IMR-90 (cell line): ENCODE measurements at regions not wholly inside any gene's neighbourhood (a gene's known extent, or its start where the extent isn't known, plus 50 kb on each side); places are given as distances from the start of the nearest gene placed in this dataset.

ENCODE experiments used
- ATAC-seq: fragments of 200-7000 bp; cut with Tn5 transposase; 2 replicates; pipeline ENCODE4 v1.9.1; 2020; ENCODE audit warnings: low read depth, mild to moderate bottlenecking, moderate library complexity
- BruUV-seq: library from RNA; stranded (reverse); fragments of 400-500 nt; replicated peaks from 2 replicates; lab custom pipeline; 2021; lab: Mats Ljungman, UMichigan
- CTCF ChIA-PET: fragments of 300-600 bp; formaldehyde crosslinking; extraction: SDS; loops from one replicate; lab custom pipeline; 2021; ENCODE audit warnings: antibody characterized with exemption; lab: Yijun Ruan, JAX
- POLR2A ChIA-PET: fragments of 300-600 bp; sonication (Branson Sonifier 250); formaldehyde crosslinking; loops from one replicate; lab custom pipeline; 2022; ENCODE audit warnings: antibody characterized with exemption; ENCODE audit not compliant: unreplicated experiment; lab: Charles Lee
- DNase-seq: peaks from one replicate; pipeline ENCODE4 v3.0.0; 2013
- H2AFZ ChIP-seq: replicated peaks from 2 replicates; pipeline ENCODE3; 2013; ENCODE audit warnings: low read length, mild to moderate bottlenecking; ENCODE audit not compliant: poor library complexity
- H2AK5ac ChIP-seq: 2 replicates; pipeline ENCODE4 v1.6.1; 2013; ENCODE audit warnings: low read depth, low read length, inconsistent platforms
- H2AK9ac ChIP-seq: replicated peaks from 2 replicates; pipeline ENCODE3; 2013; ENCODE audit warnings: mild to moderate bottlenecking, low read depth, low read length, moderate library complexity; ENCODE audit not compliant: poor library complexity
- H2BK120ac ChIP-seq: 2 replicates; pipeline ENCODE4 v1.6.1; 2013; ENCODE audit warnings: low read depth, low read length, inconsistent platforms
- H2BK15ac ChIP-seq: 3 replicates; pipeline ENCODE4 v1.6.1; 2013; ENCODE audit warnings: low read depth, low read length, inconsistent platforms
- H2BK20ac ChIP-seq: 2 replicates; pipeline ENCODE4 v1.6.1; 2013; ENCODE audit warnings: low read depth, mild to moderate bottlenecking, inconsistent platforms, low read length, moderate library complexity
- H2BK5ac ChIP-seq: 2 replicates; pipeline ENCODE4 v1.6.1; 2013; ENCODE audit warnings: mild to moderate bottlenecking, low read depth, low read length, inconsistent platforms; ENCODE audit not compliant: poor library complexity, severe bottlenecking
- H3K14ac ChIP-seq: replicated peaks from 2 replicates; pipeline ENCODE4 v1.6.1; 2013; ENCODE audit warnings: low read depth, low read length, inconsistent platforms
- H3K18ac ChIP-seq: 2 replicates; pipeline ENCODE4 v1.6.1; 2013; ENCODE audit warnings: low read depth, low read length, control low read depth
- H3K23ac ChIP-seq: 2 replicates; pipeline ENCODE4 v1.6.1; 2013; ENCODE audit warnings: low read depth, low read length, inconsistent platforms
- H3K27ac ChIP-seq: 2 replicates; pipeline ENCODE4 v1.5.1; 2013; ENCODE audit warnings: mild to moderate bottlenecking, control low read depth, low read length; ENCODE audit not compliant: insufficient read depth
- H3K27me3 ChIP-seq: 2 replicates; pipeline ENCODE4 v1.6.1; 2013; ENCODE audit warnings: low read length; ENCODE audit not compliant: control insufficient read depth, insufficient read depth
- H3K36me3 ChIP-seq: 2 replicates; pipeline ENCODE4 v1.6.1; 2013; ENCODE audit warnings: low read length, mixed read lengths; ENCODE audit not compliant: control insufficient read depth, insufficient read depth
- H3K4ac ChIP-seq: 2 replicates; pipeline ENCODE4 v1.6.1; 2013; ENCODE audit warnings: low read depth, low read length, inconsistent platforms
- H3K4me1 ChIP-seq: 2 replicates; pipeline ENCODE4 v1.6.1; 2013; ENCODE audit warnings: low read length, mixed read lengths; ENCODE audit not compliant: control insufficient read depth, insufficient read depth
- H3K4me2 ChIP-seq: 2 replicates; pipeline ENCODE4 v1.6.1; 2013; ENCODE audit warnings: low read depth, mild to moderate bottlenecking, control low read depth, low read length, moderate library complexity
- H3K4me3 ChIP-seq: 2 replicates; pipeline ENCODE4 v1.5.1; 2013; ENCODE audit warnings: low read depth, mild to moderate bottlenecking, control low read depth, low read length, moderate library complexity; ENCODE audit not compliant: insufficient read depth
- H3K56ac ChIP-seq: 2 replicates; pipeline ENCODE4 v1.6.1; 2013; ENCODE audit warnings: low read length, inconsistent platforms; ENCODE audit not compliant: insufficient read depth; ENCODE audit errors: extremely low read depth
- H3K79me1 ChIP-seq, 2 experiments: 2 replicates each; pipeline ENCODE4 v1.6.1; 2013; ENCODE audit warnings: low read length in 2 of 2, inconsistent platforms in 1 of 2, low read depth in 1 of 2
- H3K9ac ChIP-seq: 2 replicates; pipeline ENCODE4 v1.6.1; 2013; ENCODE audit warnings: low read depth, low read length, control low read depth
- H3K9me1 ChIP-seq: 2 replicates; pipeline ENCODE4 v1.6.1; 2013; ENCODE audit warnings: low read length, inconsistent platforms; ENCODE audit not compliant: insufficient read depth
- H3K9me3 ChIP-seq: 2 replicates; pipeline ENCODE4 v1.6.1; 2013; ENCODE audit warnings: low read length; ENCODE audit not compliant: control insufficient read depth, insufficient read depth
- H4K20me1 ChIP-seq: 2 replicates; pipeline ENCODE4 v1.6.1; 2013; ENCODE audit warnings: low read length, inconsistent platforms; ENCODE audit not compliant: insufficient read depth
- H4K5ac ChIP-seq: 2 replicates; pipeline ENCODE4 v1.6.1; 2013; ENCODE audit warnings: mild to moderate bottlenecking, low read depth, low read length, control low read depth
- H4K8ac ChIP-seq, 2 experiments: 2 replicates each; pipeline ENCODE4 v1.6.1; 2013; ENCODE audit warnings: low read depth in 2 of 2, low read length in 2 of 2, control low read depth in 1 of 2, inconsistent platforms in 1 of 2
- H4K91ac ChIP-seq: 2 replicates; pipeline ENCODE4 v1.6.1; 2013; ENCODE audit warnings: low read depth, low read length, inconsistent platforms; ENCODE audit not compliant: insufficient read depth
- CEBPB ChIP-seq: IDR thresholded peaks from 2 replicates; pipeline ENCODE4 v1.6.1; 2012; ENCODE audit warnings: low read depth, low read length, improper control_type of control experiment
- FOS ChIP-seq: fragments of 150-350 bp; IDR thresholded peaks from 2 replicates; pipeline ENCODE4 v1.6.1; 2016; ENCODE audit warnings: low read depth, low read length
- MAFK ChIP-seq: IDR thresholded peaks from 2 replicates; pipeline ENCODE4 v1.6.1; 2012; ENCODE audit warnings: low read depth, low read length, improper control_type of control experiment
- MAZ ChIP-seq: IDR thresholded peaks from 2 replicates; pipeline ENCODE4 v1.6.1; 2012; ENCODE audit warnings: low read depth, mild to moderate bottlenecking, low read length, improper control_type of control experiment, moderate library complexity, borderline replicate concordance
- MXI1 ChIP-seq: IDR thresholded peaks from 2 replicates; pipeline ENCODE4 v1.6.1; 2012; ENCODE audit warnings: low read depth, mild to moderate bottlenecking, low read length, moderate library complexity, borderline replicate concordance
- RCOR1 ChIP-seq: IDR thresholded peaks from 2 replicates; pipeline ENCODE4 v1.6.1; 2012; ENCODE audit warnings: mild to moderate bottlenecking, low read length, improper control_type of control experiment; ENCODE audit not compliant: insufficient replicate concordance
- RFX5 ChIP-seq: IDR thresholded peaks from 2 replicates; pipeline ENCODE4 v1.8.0; 2012; ENCODE audit warnings: low read depth, mild to moderate bottlenecking, low read length, moderate library complexity
- WGBS, 2 experiments: methylation state at CpG; one replicate each; pipeline versions ENCODE4 v1.1.5 to v1.1.7; 2013; ENCODE audit warnings: missing lambda C conversion rate in 2 of 2; ENCODE audit not compliant: insufficient read length in 1 of 2; ENCODE audit errors: extremely low coverage in 2 of 2; 5-methylcytosine and 5-hydroxymethylcytosine counted together
- dilution Hi-C: fragments of 300-500 bp; cut with HindIII; formaldehyde crosslinking; loops from one replicate; pipeline ENCODE4 v1.14.3; 2018; ENCODE audit warnings: low sequenced_read_pairs; ENCODE audit not compliant: unreplicated experiment
- in situ Hi-C: fragments of 300-500 bp; cut with MboI; formaldehyde crosslinking; loops from 3 replicates; pipeline ENCODE4 v1.14.3; 2019; ENCODE audit warnings: low sequenced_read_pairs, inconsistent platforms, mixed read lengths
- intact Hi-C: fragments of 100-400 bp; cut with micrococcal nuclease; formaldehyde crosslinking; loops from 2 replicates; pipeline ENCODE4 v1.10.0; 2022
- TF ChIP-seq, protein P1 (sequence below): fragments of 150-350 bp; IDR thresholded peaks from 2 replicates; pipeline ENCODE4 v1.6.1; 2016; ENCODE audit warnings: low read depth, mild to moderate bottlenecking, low read length, moderate library complexity, borderline replicate concordance
- TF ChIP-seq, protein P2 (sequence below): conservative IDR thresholded peaks from 2 replicates; pipeline ENCODE4 v1.5.1; 2012; ENCODE audit warnings: mild to moderate bottlenecking, low read depth, low read length, improper control_type of control experiment
- TF ChIP-seq, protein P3 (sequence below): fragments of 150-350 bp; IDR thresholded peaks from 2 replicates; pipeline ENCODE4 v1.6.1; 2017; ENCODE audit warnings: mild to moderate bottlenecking, antibody characterized with exemption, low read length, low read depth

DNA sequence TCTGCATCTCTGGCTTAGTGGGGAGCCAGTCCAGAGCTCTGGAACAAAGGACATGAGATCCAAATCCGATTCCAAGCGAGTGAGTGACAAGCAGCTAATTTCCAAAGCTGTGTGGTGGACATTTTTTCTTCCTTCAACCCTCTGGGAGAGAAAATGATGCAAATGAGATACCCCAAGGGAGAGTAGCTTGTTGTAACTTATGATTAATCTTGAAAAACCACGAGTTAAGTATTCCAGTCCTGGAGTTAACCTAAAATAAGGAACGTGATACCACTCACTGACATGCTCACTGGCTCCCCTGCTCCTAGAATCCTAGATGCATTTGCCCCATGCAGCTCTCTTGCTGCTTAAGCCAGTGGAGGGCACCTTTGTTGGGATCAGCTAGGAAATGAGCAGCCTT, 116.0 kb upstream of the HABP2 start:
- WGBS, 2 experiments: no CpG with 5 or more reads among the region's 4 CpGs
- DNase-seq (no peak), ATAC-seq (no peak)
- Histone ChIP-seq H4K20me1 (no peaks in the 10 kb centered on the region; the same call in 1 of the 2 replicates), H4K5ac (no peak overlapping the region), H2AFZ (no peak overlapping the region), H3K9me1 (no peaks in the 10 kb centered on the region; the same call in 1 of the 2 replicates), H3K36me3 (no peaks in the 10 kb centered on the region), H4K91ac (no peak overlapping the region), H2AK9ac (no peak overlapping the region), H3K9ac (no peak overlapping the region), H3K14ac (no peak overlapping the region), H3K56ac (no peak overlapping the region), H4K8ac (no peak overlapping the region), H3K27ac (no peak overlapping the region), H2BK20ac (no peak overlapping the region), H3K27me3 (no peaks in the 10 kb centered on the region), H2BK5ac (no peak overlapping the region), H3K18ac (no peak overlapping the region), H2BK15ac (no peak overlapping the region), H3K4me2 (no peak overlapping the region), H3K23ac (no peak overlapping the region), H3K4me1 (no peaks in the 10 kb centered on the region), H2AK5ac (no peak overlapping the region), H3K4me3 (no peak overlapping the region), H3K9me3 (no peaks in the 10 kb centered on the region), H3K79me1 (no peaks in the 10 kb centered on the region), H3K4ac (no peak overlapping the region), H2BK120ac (no peak overlapping the region)
- ChIA-PET CTCF (interaction anchor here (0.7 kb wide), 1 partner anchor 641 kb away, joined by 4 read pairs; no protein-coding TSS in a partner anchor), POLR2A (no interaction called here)
- no peak for TF ChIP-seq RFX5
- no peak for TF ChIP-seq FOS
- TF ChIP-seq CEBPB: no peak
- no peak for TF ChIP-seq RCOR1
- TF ChIP-seq MAFK: no peak
- TF ChIP-seq, protein P1, sequence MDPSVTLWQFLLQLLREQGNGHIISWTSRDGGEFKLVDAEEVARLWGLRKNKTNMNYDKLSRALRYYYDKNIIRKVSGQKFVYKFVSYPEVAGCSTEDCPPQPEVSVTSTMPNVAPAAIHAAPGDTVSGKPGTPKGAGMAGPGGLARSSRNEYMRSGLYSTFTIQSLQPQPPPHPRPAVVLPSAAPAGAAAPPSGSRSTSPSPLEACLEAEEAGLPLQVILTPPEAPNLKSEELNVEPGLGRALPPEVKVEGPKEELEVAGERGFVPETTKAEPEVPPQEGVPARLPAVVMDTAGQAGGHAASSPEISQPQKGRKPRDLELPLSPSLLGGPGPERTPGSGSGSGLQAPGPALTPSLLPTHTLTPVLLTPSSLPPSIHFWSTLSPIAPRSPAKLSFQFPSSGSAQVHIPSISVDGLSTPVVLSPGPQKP: no peak
- TF ChIP-seq, protein P2, sequence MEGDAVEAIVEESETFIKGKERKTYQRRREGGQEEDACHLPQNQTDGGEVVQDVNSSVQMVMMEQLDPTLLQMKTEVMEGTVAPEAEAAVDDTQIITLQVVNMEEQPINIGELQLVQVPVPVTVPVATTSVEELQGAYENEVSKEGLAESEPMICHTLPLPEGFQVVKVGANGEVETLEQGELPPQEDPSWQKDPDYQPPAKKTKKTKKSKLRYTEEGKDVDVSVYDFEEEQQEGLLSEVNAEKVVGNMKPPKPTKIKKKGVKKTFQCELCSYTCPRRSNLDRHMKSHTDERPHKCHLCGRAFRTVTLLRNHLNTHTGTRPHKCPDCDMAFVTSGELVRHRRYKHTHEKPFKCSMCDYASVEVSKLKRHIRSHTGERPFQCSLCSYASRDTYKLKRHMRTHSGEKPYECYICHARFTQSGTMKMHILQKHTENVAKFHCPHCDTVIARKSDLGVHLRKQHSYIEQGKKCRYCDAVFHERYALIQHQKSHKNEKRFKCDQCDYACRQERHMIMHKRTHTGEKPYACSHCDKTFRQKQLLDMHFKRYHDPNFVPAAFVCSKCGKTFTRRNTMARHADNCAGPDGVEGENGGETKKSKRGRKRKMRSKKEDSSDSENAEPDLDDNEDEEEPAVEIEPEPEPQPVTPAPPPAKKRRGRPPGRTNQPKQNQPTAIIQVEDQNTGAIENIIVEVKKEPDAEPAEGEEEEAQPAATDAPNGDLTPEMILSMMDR: no peak
- no peak for TF ChIP-seq MAZ
- no peak for TF ChIP-seq MXI1
- TF ChIP-seq, protein P3, sequence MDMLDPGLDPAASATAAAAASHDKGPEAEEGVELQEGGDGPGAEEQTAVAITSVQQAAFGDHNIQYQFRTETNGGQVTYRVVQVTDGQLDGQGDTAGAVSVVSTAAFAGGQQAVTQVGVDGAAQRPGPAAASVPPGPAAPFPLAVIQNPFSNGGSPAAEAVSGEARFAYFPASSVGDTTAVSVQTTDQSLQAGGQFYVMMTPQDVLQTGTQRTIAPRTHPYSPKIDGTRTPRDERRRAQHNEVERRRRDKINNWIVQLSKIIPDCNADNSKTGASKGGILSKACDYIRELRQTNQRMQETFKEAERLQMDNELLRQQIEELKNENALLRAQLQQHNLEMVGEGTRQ: no peak
- no TSS peak for BruUV-seq
- in situ Hi-C loops: no loop called here
- dilution Hi-C loops: no loop called here
- intact Hi-C loops: no loop called here
